GM12865 (cell line): ENCODE measurements at regions not wholly inside any gene's neighbourhood (a gene's known extent, or its start where the extent isn't known, plus 50 kb on each side); places are given as distances from the start of the nearest gene placed in this dataset.

Experiments
- DNase-seq: peaks from one replicate; pipeline ENCODE4 v3.0.0; 2010; ENCODE audit warnings: low read depth
- H3K4me3 ChIP-seq: 2 replicates; pipeline ENCODE4 v1.5.1; 2011; ENCODE audit warnings: mild to moderate bottlenecking, low read depth, low read length, control low read depth
- CTCF ChIP-seq: IDR thresholded peaks from 2 replicates; pipeline ENCODE4 v1.5.1; 2011; ENCODE audit warnings: low read length, control low read depth, low read depth, inconsistent platforms; ENCODE audit not compliant: insufficient read depth; ENCODE audit errors: missing control alignments

DNA sequence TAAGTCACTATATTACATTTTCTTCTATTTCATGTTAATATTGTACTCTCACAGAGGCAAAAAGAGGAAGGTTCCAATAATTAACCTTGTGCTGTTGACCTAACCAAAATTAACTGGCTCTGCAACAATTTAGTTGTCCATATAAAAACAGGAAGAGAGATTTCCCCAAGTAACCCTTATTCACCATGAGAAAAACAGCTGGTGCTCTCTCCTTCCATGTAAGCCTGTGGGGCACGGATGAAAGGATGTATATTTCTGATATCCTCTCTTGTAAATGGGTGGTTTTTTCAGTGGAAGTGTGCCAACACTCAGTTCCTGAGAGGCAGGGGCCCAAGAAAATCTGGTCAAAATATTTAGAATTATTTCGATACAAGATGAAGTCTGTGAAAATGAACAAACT is 358.1 kb downstream of the CRPPA start:
- H3K4me3 ChIP-seq: no peak overlapping the region
- DNase-seq: no peak
- no peak for TF ChIP-seq CTCF

DNA sequence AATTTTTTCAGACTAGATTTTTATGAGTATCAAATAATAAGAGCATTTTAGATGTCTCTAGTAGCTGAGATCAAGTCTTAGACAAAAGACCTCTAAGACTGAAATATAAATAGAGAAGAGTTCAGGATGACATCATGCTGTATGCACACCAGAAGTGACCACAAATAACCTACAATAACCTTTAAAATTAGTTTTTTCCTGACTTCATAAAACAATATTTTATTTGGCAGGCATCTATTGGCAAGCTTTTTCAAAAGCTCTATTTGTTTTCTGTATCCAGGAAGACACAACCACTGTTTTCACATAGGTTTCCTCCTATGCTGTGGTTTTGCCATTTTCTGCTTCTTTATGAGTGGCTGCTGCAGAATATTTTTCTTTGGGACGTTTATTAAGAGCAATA is 359.1 kb downstream of the CRPPA start:
- no peak for DNase-seq
- H3K4me3 ChIP-seq: no peak overlapping the region
- no peak for TF ChIP-seq CTCF

DNA sequence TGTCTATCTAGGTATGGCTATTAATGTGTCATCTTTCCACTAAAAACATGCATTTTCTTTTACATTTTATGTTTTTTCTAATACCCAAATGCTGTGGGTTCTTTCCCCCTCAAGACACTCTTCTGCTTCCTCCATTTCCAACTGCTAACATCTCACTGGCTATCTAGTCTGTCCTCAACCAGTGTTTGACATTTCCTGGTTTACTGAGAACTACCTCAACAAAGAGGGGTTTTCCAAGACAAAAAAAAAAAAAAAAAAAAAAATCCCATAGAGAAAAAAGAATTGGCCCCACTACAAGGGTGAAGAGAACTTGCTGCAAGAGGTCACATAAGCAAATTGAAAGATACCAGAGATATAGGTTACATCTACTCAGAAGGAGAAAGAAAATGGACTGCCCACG is 359.7 kb downstream of the CRPPA start:
- TF ChIP-seq CTCF: no peak
- DNase-seq: no peak
- H3K4me3 ChIP-seq: no peak overlapping the region

- DNase-seq: no peak
- H3K4me3 ChIP-seq: no peak overlapping the region
- TF ChIP-seq CTCF: no peak
Observed at GRCh38 chr7:16061011-16061410, 360.3 kb downstream of the CRPPA start.

DNA sequence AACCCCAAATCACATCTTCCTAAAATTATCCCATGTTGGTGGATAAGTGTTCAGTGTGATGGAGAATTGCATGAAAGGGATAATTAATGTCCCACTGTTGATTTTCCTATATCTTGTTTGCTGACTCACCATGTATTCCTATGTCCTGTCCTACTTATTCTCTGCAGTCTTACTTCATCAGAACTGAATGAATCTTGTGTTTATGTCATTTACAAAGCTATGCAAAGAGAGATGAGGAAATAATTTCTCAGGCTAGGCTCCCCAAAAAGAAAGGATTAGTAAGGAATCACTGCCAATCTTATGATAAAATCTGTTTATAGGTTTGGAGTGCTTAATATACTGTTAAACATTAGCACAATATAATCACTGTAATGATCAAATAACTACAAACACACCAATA is 360.8 kb downstream of the CRPPA start:
- H3K4me3 ChIP-seq: no peak overlapping the region
- DNase-seq: no peak
- TF ChIP-seq CTCF: no peak

GRCh38 chr7:16055263-16055976 is 365.9 kb downstream of the CRPPA start:
- peak; percentile 18 for DNase-seq
- no peak for TF ChIP-seq CTCF
- H3K4me3 ChIP-seq: no peak overlapping the region
